ENCODE measurements at regions not wholly inside any gene's neighbourhood (a gene's known extent, or its start where the extent isn't known, plus 50 kb on each side); places are given as distances from the start of the nearest gene placed in this dataset.

DNA sequence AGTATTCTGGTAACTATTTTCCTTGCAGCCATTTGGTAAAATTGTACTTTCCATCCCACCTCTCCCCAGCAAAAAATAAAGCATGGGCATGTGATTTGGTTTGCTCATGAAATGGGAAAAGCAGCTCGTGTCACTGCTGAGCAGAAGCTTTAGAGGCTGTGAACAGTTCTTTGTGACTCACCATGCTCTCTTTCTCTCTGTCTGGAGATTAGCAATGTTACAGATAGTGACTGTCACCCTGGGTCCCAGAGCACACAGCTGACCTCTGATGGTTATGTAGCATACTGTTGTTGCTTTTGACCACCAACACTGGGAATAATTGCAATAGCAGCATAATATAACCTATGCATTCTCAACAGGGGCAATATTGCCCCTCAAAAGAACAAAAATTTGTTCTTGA is 70.6 kb downstream of the RGS2 start:
- TF ChIP-seq, protein P1, sequence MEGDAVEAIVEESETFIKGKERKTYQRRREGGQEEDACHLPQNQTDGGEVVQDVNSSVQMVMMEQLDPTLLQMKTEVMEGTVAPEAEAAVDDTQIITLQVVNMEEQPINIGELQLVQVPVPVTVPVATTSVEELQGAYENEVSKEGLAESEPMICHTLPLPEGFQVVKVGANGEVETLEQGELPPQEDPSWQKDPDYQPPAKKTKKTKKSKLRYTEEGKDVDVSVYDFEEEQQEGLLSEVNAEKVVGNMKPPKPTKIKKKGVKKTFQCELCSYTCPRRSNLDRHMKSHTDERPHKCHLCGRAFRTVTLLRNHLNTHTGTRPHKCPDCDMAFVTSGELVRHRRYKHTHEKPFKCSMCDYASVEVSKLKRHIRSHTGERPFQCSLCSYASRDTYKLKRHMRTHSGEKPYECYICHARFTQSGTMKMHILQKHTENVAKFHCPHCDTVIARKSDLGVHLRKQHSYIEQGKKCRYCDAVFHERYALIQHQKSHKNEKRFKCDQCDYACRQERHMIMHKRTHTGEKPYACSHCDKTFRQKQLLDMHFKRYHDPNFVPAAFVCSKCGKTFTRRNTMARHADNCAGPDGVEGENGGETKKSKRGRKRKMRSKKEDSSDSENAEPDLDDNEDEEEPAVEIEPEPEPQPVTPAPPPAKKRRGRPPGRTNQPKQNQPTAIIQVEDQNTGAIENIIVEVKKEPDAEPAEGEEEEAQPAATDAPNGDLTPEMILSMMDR (IDR thresholded peaks at IDR 0.05), result no peak
- no peak for TF ChIP-seq POLR2A (IDR thresholded peaks at IDR 0.05)
